CD4-positive, alpha-beta T cell treated with Interleukin-15 for 1 hour (primary cell): ENCODE measurements at regions not wholly inside any gene's neighbourhood (a gene's known extent, or its start where the extent isn't known, plus 50 kb on each side); places are given as distances from the start of the nearest gene placed in this dataset.

Experiments used
- DNase-seq: peaks from one replicate; pipeline ENCODE4 v3.0.0-alpha.2; 2020

GRCh38 chr11:109867784-109868183 lies 225.4 kb upstream of the ZC3H12C start:
- DNase-seq = no peak

DNA sequence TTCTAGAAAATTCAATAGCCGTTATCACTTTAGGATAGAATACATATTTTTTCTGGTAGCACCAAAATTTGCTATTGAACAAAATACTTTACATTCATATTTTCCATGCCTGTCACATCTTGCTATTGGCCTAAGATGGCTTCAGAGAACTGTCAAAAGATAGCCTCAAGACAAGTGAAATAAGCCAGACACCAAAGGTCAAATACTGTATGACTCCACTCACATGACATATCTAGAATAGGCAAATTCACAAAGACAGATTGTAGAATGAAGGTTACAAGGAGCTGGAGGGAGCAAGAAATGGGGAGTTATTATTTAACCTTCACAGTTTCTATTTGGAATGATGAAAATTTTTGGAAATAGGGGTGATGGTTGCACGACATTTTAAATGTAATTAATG lies 223.7 kb upstream of the ZC3H12C start:
- DNase-seq = no peak

DNA sequence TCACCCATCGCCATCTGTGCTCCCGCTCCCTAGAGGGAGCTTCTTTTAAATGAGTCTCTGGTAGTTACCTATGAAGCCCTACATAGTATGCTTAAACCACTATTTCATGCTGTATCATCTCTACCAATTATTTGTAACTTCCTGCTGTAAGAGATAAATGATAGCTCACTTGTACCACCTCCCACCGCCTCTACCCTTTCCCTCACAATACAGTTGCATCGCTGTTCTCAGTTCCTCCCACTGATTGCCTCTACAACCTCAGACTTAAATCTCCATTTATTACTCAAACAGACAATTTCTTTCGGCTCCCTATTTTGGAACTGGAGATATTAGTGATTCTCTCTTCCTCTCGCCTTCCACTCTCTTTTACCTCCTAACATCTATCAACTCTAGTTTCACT lies 222.9 kb upstream of the ZC3H12C start:
- DNase-seq = no peak

- DNase-seq = no peak
Measured at GRCh38 chr11:109877043-109877442, 216.1 kb upstream of the ZC3H12C start.

DNA sequence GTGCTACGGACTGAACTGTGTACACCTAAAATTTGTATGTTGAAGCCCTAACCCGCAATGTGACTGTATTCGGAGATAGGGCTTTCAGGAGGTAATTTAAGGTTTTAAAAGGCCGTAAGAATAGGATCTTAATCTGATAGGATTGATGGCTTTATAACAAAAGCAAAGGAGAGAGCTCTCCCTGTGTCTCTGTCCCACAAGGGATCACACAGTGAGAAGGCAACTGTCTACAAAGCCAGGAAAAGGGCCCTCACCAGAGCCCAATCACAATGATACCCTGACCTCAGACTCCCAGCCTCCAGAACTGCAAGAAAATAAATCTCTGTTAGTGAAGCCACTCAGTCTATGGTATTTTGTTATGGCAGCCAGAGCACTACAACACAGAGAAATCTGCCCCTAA lies 208.7 kb upstream of the ZC3H12C start:
- DNase-seq = no peak

- DNase-seq = no peak
Measured at GRCh38 chr11:109885006-109885405, 208.2 kb upstream of the ZC3H12C start.

GRCh38 chr11:109892321-109892794 lies 200.8 kb upstream of the ZC3H12C start:
- DNase-seq = no peak

GRCh38 chr11:109894242-109894641 lies 198.9 kb upstream of the ZC3H12C start:
- DNase-seq = no peak

DNA sequence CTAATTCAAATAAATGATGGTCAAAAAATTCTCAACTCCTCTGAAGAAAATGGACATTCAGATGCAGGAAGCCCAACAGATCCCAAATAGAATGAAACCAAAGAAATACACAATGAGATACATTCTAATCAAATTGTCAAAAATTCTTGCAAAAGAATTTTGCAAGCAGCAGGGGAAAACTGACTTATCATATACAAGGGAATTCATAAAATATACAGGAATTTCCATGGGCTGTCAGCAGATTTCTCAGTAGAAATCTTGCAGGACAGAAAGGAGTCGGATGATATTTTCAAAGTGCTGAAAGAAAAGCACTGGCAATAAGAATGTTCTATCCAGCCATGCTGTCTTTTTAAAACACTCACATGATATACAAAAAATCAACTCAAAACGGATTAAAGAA lies 194.6 kb upstream of the ZC3H12C start:
- DNase-seq = no peak

DNA sequence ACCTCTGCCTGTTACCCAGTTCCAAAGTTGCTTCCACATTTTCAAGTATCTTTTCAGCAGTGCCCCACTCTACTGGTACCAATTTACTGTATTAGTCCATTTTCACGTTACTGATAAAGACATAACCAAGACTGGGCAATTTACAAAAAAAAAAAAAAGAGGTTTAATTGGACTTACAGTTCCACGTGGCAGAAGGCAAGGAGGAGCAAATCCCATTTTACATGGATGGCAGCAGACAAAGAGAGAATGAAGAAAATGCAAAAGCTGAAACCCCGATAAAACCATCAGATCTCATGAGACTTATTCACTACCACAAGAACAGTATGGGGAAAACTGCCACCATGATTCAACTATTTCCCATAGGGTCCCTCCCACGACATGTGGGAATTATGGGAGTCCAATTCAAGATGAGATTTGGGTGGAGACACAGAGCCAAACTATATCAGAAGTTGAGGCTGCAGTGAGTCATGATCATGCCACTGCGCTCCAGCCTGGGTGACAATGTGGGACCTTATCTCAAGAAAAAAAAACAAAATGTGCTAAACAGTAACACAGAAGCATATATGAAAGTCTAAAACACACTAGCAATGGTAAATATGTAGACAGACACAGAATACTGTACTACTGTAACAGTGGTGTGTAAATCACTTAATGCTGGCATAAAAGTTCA lies 190.3 kb upstream of the ZC3H12C start:
- DNase-seq = no peak

- no peak for DNase-seq
Measured at GRCh38 chr11:109911488-109911887, 181.7 kb upstream of the ZC3H12C start.

GRCh38 chr11:109914038-109914437 lies 179.2 kb upstream of the ZC3H12C start:
- no peak for DNase-seq

DNA sequence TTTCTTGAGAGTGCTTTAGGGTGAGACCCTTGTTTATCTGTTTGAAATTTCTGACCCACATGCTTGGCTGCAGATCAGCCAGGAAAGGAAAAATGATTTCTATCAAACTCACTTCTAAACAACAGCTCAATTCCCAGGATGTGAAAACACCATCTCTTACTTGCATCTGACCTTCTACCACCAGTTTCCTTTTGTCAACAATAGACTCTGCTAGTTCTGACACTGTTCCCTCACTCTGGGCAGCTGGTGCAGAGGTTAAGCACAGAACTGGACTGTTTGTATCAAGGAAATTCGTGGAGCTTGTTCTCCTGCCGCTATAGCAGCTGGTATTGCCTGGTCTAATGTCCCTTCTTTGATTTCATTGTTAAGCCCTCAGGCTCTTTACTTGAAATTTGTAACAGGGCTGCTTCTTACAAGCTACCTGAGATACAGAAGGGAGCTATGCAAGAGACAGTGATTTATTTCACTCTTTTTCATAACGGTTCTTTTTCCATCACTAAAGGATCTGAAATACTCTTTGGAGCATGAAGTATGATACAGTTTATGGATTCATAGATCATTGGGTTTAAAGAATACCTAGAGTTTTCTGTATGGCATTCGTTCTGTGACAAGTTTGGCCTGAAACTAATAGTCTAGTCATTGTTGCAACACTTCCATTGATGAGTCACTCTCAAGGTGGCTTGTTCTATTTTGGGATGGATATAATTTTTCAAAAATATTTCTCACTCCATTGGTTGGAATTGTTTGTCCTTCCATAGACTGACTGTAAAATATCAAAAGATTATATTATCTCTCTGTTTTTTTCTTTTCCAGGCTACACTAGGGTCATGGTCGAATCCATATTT lies 178.2 kb upstream of the ZC3H12C start:
- DNase-seq = no peak

GRCh38 chr11:109926941-109927340 lies 166.3 kb upstream of the ZC3H12C start:
- no peak for DNase-seq

- DNase-seq = no peak
Measured at GRCh38 chr11:109929308-109929707, 163.9 kb upstream of the ZC3H12C start.

DNA sequence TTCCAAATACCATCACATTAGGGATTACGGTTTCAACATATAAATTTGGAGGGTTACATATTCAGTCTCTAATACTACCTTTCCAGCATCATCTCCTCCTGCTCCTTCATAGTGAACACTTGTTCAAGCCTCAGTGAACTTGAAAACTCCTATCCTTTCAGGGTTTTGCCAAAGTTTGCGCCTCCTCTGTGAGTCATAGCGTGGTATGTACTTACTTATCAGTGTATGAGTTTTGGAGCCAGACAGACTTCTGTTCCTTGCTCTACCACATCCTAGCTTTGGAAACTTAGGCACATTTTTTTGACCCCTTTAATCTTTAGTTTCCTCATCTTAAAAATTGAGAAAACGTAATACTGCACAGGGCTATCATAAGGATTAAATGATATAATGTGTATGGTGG lies 160.1 kb upstream of the ZC3H12C start:
- no peak for DNase-seq

DNA sequence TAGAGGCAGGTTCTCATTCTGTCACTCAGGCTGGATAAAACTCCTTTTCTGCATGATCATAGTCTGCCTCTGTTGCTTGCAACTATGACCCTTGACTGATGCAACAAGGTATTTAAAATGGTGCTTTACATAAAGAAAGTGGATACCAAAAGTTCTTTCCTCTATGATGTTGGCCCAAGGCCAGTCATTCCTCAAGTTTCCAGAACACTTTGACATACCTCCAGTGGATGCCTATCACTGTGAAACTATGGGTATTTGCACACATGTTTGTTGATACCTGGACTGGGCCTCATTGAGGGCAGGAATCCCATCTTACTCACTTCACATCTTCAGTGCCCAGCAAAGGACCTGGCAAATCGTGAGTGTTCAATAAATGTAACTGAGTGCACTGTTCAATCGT lies 159.0 kb upstream of the ZC3H12C start:
- no peak for DNase-seq

GRCh38 chr11:109936661-109937180 lies 156.5 kb upstream of the ZC3H12C start:
- DNase-seq = no peak

GRCh38 chr11:109937968-109938367 lies 155.2 kb upstream of the ZC3H12C start:
- no peak for DNase-seq

- no peak for DNase-seq
Measured at GRCh38 chr11:109939166-109939810, 153.9 kb upstream of the ZC3H12C start.

- no peak for DNase-seq
Measured at GRCh38 chr11:109940816-109941215, 152.4 kb upstream of the ZC3H12C start.

GRCh38 chr11:109945626-109946321 lies 147.4 kb upstream of the ZC3H12C start:
- DNase-seq = no peak

- DNase-seq = peak; percentile 71
Measured at GRCh38 chr11:109946322-109946846, 146.8 kb upstream of the ZC3H12C start.
